Fibroblast of lung (primary cell): ENCODE measurements at regions not wholly inside any gene's neighbourhood (a gene's known extent, or its start where the extent isn't known, plus 50 kb on each side); places are given as distances from the start of the nearest gene placed in this dataset.

Experiments used
- EZH2 ChIP-seq: IDR thresholded peaks from 2 replicates; pipeline ENCODE4 v1.5.1; 2012; ENCODE audit warnings: low read length, control low read depth, mild to moderate bottlenecking; ENCODE audit errors: missing control alignments
- TF ChIP-seq, protein P1 (sequence below), 2 donors: IDR thresholded peaks in 1 of 2; conservative IDR thresholded peaks in 1 of 2; 1 replicate in 1 of 2; 2 replicates in 1 of 2; pipeline ENCODE4 v1.5.1; 2011 to 2012; ENCODE audit warnings: low read length in 2 of 2, control low read depth in 1 of 2, inconsistent platforms in 1 of 2, low read depth in 1 of 2, mild to moderate bottlenecking in 1 of 2

DNA sequence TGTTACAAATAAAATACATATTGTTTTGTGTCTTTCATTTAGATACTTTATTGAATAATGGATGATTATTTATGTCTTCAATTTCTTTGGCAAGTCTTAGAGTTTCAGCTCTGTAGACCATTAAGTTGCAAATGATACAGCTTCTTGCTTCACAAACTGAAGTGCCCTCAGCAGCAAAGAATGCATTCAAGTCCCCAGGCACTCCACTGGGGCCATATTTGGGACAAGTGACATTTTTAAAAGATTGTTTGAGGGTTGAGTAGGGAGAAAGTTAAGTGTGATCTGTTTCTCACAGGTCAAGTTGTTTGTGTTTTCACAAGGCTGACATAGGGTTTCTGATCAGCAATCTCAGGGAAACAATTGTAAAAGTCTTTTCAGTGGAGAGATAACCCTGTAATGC is 400.7 kb downstream of the PLA2G4A start:
- TF ChIP-seq, protein P1, sequence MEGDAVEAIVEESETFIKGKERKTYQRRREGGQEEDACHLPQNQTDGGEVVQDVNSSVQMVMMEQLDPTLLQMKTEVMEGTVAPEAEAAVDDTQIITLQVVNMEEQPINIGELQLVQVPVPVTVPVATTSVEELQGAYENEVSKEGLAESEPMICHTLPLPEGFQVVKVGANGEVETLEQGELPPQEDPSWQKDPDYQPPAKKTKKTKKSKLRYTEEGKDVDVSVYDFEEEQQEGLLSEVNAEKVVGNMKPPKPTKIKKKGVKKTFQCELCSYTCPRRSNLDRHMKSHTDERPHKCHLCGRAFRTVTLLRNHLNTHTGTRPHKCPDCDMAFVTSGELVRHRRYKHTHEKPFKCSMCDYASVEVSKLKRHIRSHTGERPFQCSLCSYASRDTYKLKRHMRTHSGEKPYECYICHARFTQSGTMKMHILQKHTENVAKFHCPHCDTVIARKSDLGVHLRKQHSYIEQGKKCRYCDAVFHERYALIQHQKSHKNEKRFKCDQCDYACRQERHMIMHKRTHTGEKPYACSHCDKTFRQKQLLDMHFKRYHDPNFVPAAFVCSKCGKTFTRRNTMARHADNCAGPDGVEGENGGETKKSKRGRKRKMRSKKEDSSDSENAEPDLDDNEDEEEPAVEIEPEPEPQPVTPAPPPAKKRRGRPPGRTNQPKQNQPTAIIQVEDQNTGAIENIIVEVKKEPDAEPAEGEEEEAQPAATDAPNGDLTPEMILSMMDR (conservative IDR thresholded peaks at IDR 0.05 in 1 of 2, IDR thresholded peaks at IDR 0.05 in 1 of 2; ENCODE audit: low read depth in 1 of 2, low read length in 2 of 2): no peak
- no peak for TF ChIP-seq EZH2
